H9 (cell line): ENCODE measurements at regions not wholly inside any gene's neighbourhood (a gene's known extent, or its start where the extent isn't known, plus 50 kb on each side); places are given as distances from the start of the nearest gene placed in this dataset.

ENCODE experiments used
- DNase-seq: peaks from one replicate; pipeline ENCODE4 v3.0.0-alpha.2; 2017
- H2AFZ ChIP-seq: one replicate; pipeline ENCODE4 v1.6.1; 2013; ENCODE audit warnings: mild to moderate bottlenecking, low read length, control low read depth, moderate library complexity
- H2AK5ac ChIP-seq: 2 replicates; pipeline ENCODE4 v1.6.1; 2013; ENCODE audit warnings: low read length, control low read depth, mixed read lengths; ENCODE audit not compliant: insufficient read length
- H2BK120ac ChIP-seq: one replicate; pipeline ENCODE4 v1.6.1; 2013; ENCODE audit warnings: low read depth, mild to moderate bottlenecking, low read length, control low read depth, inconsistent platforms; ENCODE audit not compliant: poor library complexity, severe bottlenecking
- H2BK12ac ChIP-seq: 2 replicates; pipeline ENCODE4 v1.6.1; 2013; ENCODE audit warnings: low read length, control low read depth, mixed read lengths, low read depth; ENCODE audit not compliant: insufficient read length
- H2BK15ac ChIP-seq: 2 replicates; pipeline ENCODE4 v1.6.1; 2013; ENCODE audit warnings: low read depth, low read length, control low read depth
- H2BK20ac ChIP-seq: one replicate; pipeline ENCODE4 v1.6.1; 2013; ENCODE audit warnings: low read depth, mild to moderate bottlenecking, low read length, control low read depth, inconsistent platforms; ENCODE audit not compliant: poor library complexity, severe bottlenecking
- H2BK5ac ChIP-seq: 2 replicates; pipeline ENCODE4 v1.6.1; 2013; ENCODE audit warnings: low read length, control low read depth, mixed read lengths; ENCODE audit not compliant: insufficient read length
- H3K14ac ChIP-seq: 2 replicates; pipeline ENCODE4 v1.6.1; 2013; ENCODE audit warnings: low read length, control low read depth; ENCODE audit not compliant: insufficient read depth
- H3K18ac ChIP-seq: 2 replicates; pipeline ENCODE4 v1.6.1; 2013; ENCODE audit warnings: low read depth, mild to moderate bottlenecking, mixed read lengths, low read length, control low read depth; ENCODE audit not compliant: insufficient read length
- H3K23ac ChIP-seq: 2 replicates; pipeline ENCODE4 v1.6.1; 2013; ENCODE audit warnings: low read length, control low read depth, mixed read lengths, low read depth; ENCODE audit not compliant: insufficient read length
- H3K23me2 ChIP-seq: 2 replicates; pipeline ENCODE4 v1.6.1; 2013; ENCODE audit warnings: low read depth, mild to moderate bottlenecking, mixed read lengths, low read length, control low read depth; ENCODE audit not compliant: insufficient read length, poor library complexity, severe bottlenecking
- H3K27ac ChIP-seq: 2 replicates; pipeline ENCODE4 v1.5.1; 2013; ENCODE audit warnings: low read length, control low read depth, mixed read lengths, low read depth; ENCODE audit not compliant: insufficient read length
- H3K27me3 ChIP-seq: 2 replicates; pipeline ENCODE4 v1.6.1; 2013; ENCODE audit warnings: low read length, control low read depth, inconsistent platforms; ENCODE audit not compliant: insufficient read depth
- H3K4ac ChIP-seq: 2 replicates; pipeline ENCODE4 v1.6.1; 2013; ENCODE audit warnings: low read depth, mild to moderate bottlenecking, control low read depth, inconsistent platforms, low read length, moderate library complexity
- H3K4me1 ChIP-seq: 2 replicates; pipeline ENCODE4 v1.6.1; 2013; ENCODE audit warnings: low read length, control low read depth, inconsistent platforms; ENCODE audit not compliant: insufficient read depth
- H3K4me2 ChIP-seq: 2 replicates; pipeline ENCODE4 v1.6.1; 2013; ENCODE audit warnings: low read length, control low read depth, mixed read lengths; ENCODE audit not compliant: insufficient read length, insufficient read depth
- H3K56ac ChIP-seq: 2 replicates; pipeline ENCODE4 v1.6.1; 2013; ENCODE audit warnings: low read depth, mild to moderate bottlenecking, mixed read lengths, low read length, control low read depth; ENCODE audit not compliant: insufficient read length
- H3K79me1 ChIP-seq: 2 replicates; pipeline ENCODE4 v1.6.1; 2013; ENCODE audit warnings: low read depth, mild to moderate bottlenecking, moderate library complexity, low read length, control low read depth, inconsistent platforms; ENCODE audit not compliant: insufficient read depth, poor library complexity, severe bottlenecking
- H3K79me2 ChIP-seq: 2 replicates; pipeline ENCODE4 v1.6.1; 2013; ENCODE audit warnings: low read length, control low read depth, inconsistent platforms; ENCODE audit not compliant: insufficient read depth
- H3K9ac ChIP-seq: 2 replicates; pipeline ENCODE4 v1.6.1; 2013; ENCODE audit warnings: low read length, control low read depth, mixed read lengths; ENCODE audit not compliant: insufficient read length; ENCODE audit errors: extremely low read depth
- H3K9me3 ChIP-seq: one replicate; pipeline ENCODE4 v1.6.1; 2013; ENCODE audit warnings: low read depth, low read length, inconsistent platforms; ENCODE audit not compliant: control insufficient read depth
- H3T11ph ChIP-seq: one replicate; pipeline ENCODE4 v1.6.1; 2013; ENCODE audit warnings: mild to moderate bottlenecking, low read length, control low read depth, inconsistent platforms
- H4K20me1 ChIP-seq: one replicate; pipeline ENCODE4 v1.6.1; 2013; ENCODE audit not compliant: control insufficient read depth, insufficient read length, insufficient read depth
- H4K5ac ChIP-seq: 2 replicates; pipeline ENCODE4 v1.6.1; 2013; ENCODE audit warnings: low read depth, mild to moderate bottlenecking, mixed read lengths, low read length, control low read depth; ENCODE audit not compliant: insufficient read length
- H4K8ac ChIP-seq: replicated peaks from 2 replicates; pipeline ENCODE4 v1.6.1; 2013; ENCODE audit warnings: low read length, control low read depth, mixed read lengths, low read depth; ENCODE audit not compliant: insufficient read length
- H4K91ac ChIP-seq: 2 replicates; pipeline ENCODE4 v1.6.1; 2013; ENCODE audit warnings: low read depth, mild to moderate bottlenecking, moderate library complexity, mixed read lengths, low read length, control low read depth; ENCODE audit not compliant: insufficient read length
- H3K27ac Mint-ChIP-seq, 3 experiments: 2 replicates in 2 of 3; 3 replicates in 1 of 3; pipeline ENCODE4 v1.8.0; 2020 to 2021; ENCODE audit warnings: mixed read lengths in 3 of 3, mild to moderate bottlenecking in 1 of 3, moderate library complexity in 1 of 3
- H3K27me3 Mint-ChIP-seq: 2 replicates; pipeline ENCODE4 v1.8.0; 2021; ENCODE audit warnings: low read depth, mild to moderate bottlenecking, moderate library complexity, mixed read lengths
- H3K36me3 Mint-ChIP-seq, 3 experiments: 2 replicates in 2 of 3; 3 replicates in 1 of 3; pipeline ENCODE4 v1.8.0; 2020 to 2021; ENCODE audit warnings: low read depth in 3 of 3, mixed read lengths in 3 of 3; ENCODE audit not compliant: insufficient read depth in 1 of 3
- H3K4me1 Mint-ChIP-seq, 2 experiments: 2 replicates each; pipeline ENCODE4 v1.8.0; 2020; ENCODE audit warnings: mixed read lengths in 2 of 2
- H3K4me3 Mint-ChIP-seq, 2 experiments: 2 replicates in 1 of 2; 3 replicates in 1 of 2; pipeline ENCODE4 v1.8.0; 2020 to 2021; ENCODE audit warnings: mild to moderate bottlenecking in 2 of 2, mixed read lengths in 2 of 2, moderate library complexity in 1 of 2
- H3K9me3 Mint-ChIP-seq, 2 experiments: 2 replicates in 1 of 2; 3 replicates in 1 of 2; pipeline ENCODE4 v1.8.0; 2020; ENCODE audit warnings: mild to moderate bottlenecking in 2 of 2, mixed read lengths in 2 of 2, moderate library complexity in 1 of 2
- WGBS: extraction: QIAGEN DNeasy Blood & Tissue Kit; methylation state at CpG from one replicate; pipeline ENCODE4 v1.1.7; 2013; ENCODE audit warnings: missing lambda C conversion rate, low lambda C conversion rate, mixed read lengths; ENCODE audit not compliant: insufficient read length; ENCODE audit errors: extremely low coverage; 5-methylcytosine and 5-hydroxymethylcytosine counted together
- TF ChIP-seq, protein P1 (sequence below): fragments of 200-600 bp; sonication (generic); conservative IDR thresholded peaks from 3 replicates; pipeline ENCODE4 v1.8.0; 2021; ENCODE audit warnings: antibody characterized with exemption, mild to moderate bottlenecking

DNA sequence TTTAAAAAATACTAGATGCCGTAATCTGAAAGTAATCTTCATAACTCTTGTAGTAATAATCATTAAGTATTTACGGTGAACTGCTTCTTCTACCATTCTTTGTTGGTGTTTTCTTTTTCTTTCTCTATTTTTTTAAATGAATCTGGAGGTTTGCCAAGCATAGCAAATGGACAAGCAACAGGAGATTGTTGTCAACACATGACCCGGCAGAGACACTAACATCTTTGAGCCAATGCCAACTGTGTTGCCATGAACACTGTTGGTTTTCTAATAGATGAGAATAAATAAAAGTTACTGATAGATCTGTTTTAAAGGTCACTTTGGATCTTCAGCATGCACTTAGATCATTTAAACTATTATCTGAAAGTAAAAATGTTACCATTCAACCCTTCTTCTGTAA, 523.6 kb upstream of the EYS start:
- Histone ChIP-seq H4K5ac (no peak overlapping the region), H3K9ac (no peak overlapping the region), H3K23me2 (no peaks in the 10 kb centered on the region), H3K14ac (no peak overlapping the region), H3K27ac (no peak overlapping the region), H2BK20ac (no peak overlapping the region), H3K9me3 (no peaks in the 10 kb centered on the region), H3K79me2 (no peaks in the 10 kb centered on the region), H3K56ac (no peak overlapping the region), H2BK5ac (no peak overlapping the region), H2BK15ac (no peak overlapping the region), H3K18ac (no peak overlapping the region), H2AFZ (no peak overlapping the region), H2BK12ac (no peak overlapping the region), H3K4me1 (no peaks in the 10 kb centered on the region), H3K23ac (no peak overlapping the region), H4K20me1 (no peaks in the 10 kb centered on the region), H4K91ac (no peak overlapping the region), H2AK5ac (no peak overlapping the region), H3K4ac (no peak overlapping the region), H4K8ac (no peak overlapping the region), H2BK120ac (no peak overlapping the region), H3K4me2 (no peak overlapping the region), H3K79me1 (no peaks in the 10 kb centered on the region), H3K27me3 (no peaks in the 10 kb centered on the region), H3T11ph (no peak overlapping the region)
- Mint-ChIP-seq H3K27me3 (no peaks in the 10 kb centered on the region), H3K27ac (no peak overlapping the region), H3K9me3 (no peaks in the 10 kb centered on the region; a peak in 1 of 5 replicates), H3K4me1 (no peaks in the 10 kb centered on the region; a peak in 1 of 4 replicates), H3K36me3 (no peaks in the 10 kb centered on the region), H3K4me3 (no peak overlapping the region)
- no peak for DNase-seq
- no CpG with 5 or more reads among the region's 3 CpGs for WGBS
- TF ChIP-seq, protein P1, sequence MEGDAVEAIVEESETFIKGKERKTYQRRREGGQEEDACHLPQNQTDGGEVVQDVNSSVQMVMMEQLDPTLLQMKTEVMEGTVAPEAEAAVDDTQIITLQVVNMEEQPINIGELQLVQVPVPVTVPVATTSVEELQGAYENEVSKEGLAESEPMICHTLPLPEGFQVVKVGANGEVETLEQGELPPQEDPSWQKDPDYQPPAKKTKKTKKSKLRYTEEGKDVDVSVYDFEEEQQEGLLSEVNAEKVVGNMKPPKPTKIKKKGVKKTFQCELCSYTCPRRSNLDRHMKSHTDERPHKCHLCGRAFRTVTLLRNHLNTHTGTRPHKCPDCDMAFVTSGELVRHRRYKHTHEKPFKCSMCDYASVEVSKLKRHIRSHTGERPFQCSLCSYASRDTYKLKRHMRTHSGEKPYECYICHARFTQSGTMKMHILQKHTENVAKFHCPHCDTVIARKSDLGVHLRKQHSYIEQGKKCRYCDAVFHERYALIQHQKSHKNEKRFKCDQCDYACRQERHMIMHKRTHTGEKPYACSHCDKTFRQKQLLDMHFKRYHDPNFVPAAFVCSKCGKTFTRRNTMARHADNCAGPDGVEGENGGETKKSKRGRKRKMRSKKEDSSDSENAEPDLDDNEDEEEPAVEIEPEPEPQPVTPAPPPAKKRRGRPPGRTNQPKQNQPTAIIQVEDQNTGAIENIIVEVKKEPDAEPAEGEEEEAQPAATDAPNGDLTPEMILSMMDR: no peak
